CD4-positive, CD25-positive, alpha-beta regulatory T cell (primary cell): ENCODE measurements at regions not wholly inside any gene's neighbourhood (a gene's known extent, or its start where the extent isn't known, plus 50 kb on each side); places are given as distances from the start of the nearest gene placed in this dataset.

Source experiments
- ATAC-seq, 2 donors: fragments of 150-1000 bp; cut with Tn5 transposase; one replicate each; pipeline ENCODE4 v1.10.0; 2021; ENCODE audit warnings: low read depth in 2 of 2, moderate number of reproducible peaks in 2 of 2, moderate library complexity in 1 of 2
- DNase-seq, 3 donors: peaks; one replicate each; pipeline versions ENCODE4 v3.0.0 to v3.0.0-alpha.2; 2012 to 2022; ENCODE audit warnings: mixed read lengths in 1 of 3
- H3K27ac ChIP-seq: one replicate; pipeline ENCODE4 v1.7.0; 2013; ENCODE audit warnings: mild to moderate bottlenecking, low read length; ENCODE audit not compliant: insufficient read depth, poor library complexity, severe bottlenecking
- H3K27me3 ChIP-seq: one replicate; pipeline ENCODE4 v1.7.0; 2013; ENCODE audit warnings: low read length; ENCODE audit not compliant: control insufficient read depth, insufficient read depth
- H3K36me3 ChIP-seq: one replicate; pipeline ENCODE4 v1.7.0; 2013; ENCODE audit warnings: mild to moderate bottlenecking, low read length, moderate library complexity; ENCODE audit not compliant: control insufficient read depth, insufficient read depth
- H3K4me1 ChIP-seq: 2 replicates; pipeline ENCODE4 v1.7.0; 2013; ENCODE audit warnings: mild to moderate bottlenecking, low read length; ENCODE audit not compliant: insufficient read depth, control insufficient read depth, poor library complexity, severe bottlenecking
- H3K4me3 ChIP-seq: one replicate; pipeline ENCODE4 v1.7.0; 2013; ENCODE audit warnings: low read depth, mild to moderate bottlenecking, low read length, moderate library complexity
- H3K9me3 ChIP-seq, 2 experiments: 1 replicate in 1 of 2; 2 replicates in 1 of 2; pipeline ENCODE4 v1.7.0; 2013; ENCODE audit warnings: low read length in 2 of 2, mild to moderate bottlenecking in 1 of 2, moderate library complexity in 1 of 2; ENCODE audit not compliant: control insufficient read depth in 2 of 2
- H3K27ac Mint-ChIP-seq, 3 donors: one replicate each; pipeline ENCODE4 v1.8.0; 2020 to 2022; ENCODE audit warnings: mild to moderate bottlenecking in 3 of 3, mixed read lengths in 3 of 3, moderate library complexity in 2 of 3
- H3K27me3 Mint-ChIP-seq: one replicate; pipeline ENCODE4 v1.8.0; 2022; ENCODE audit warnings: mild to moderate bottlenecking, mixed read lengths
- H3K36me3 Mint-ChIP-seq: one replicate; pipeline ENCODE4 v1.8.0; 2020; ENCODE audit warnings: mixed read lengths
- H3K4me1 Mint-ChIP-seq, 4 donors: one replicate each; pipeline ENCODE4 v1.8.0; 2020 to 2022; ENCODE audit warnings: mixed read lengths in 4 of 4, mild to moderate bottlenecking in 1 of 4
- H3K4me3 Mint-ChIP-seq, 4 donors: one replicate each; pipeline ENCODE4 v1.8.0; 2020 to 2022; ENCODE audit warnings: mild to moderate bottlenecking in 4 of 4, mixed read lengths in 4 of 4, moderate library complexity in 3 of 4
- H3K9me3 Mint-ChIP-seq, 7 donors: one replicate each; pipeline ENCODE4 v1.8.0; 2020 to 2022; ENCODE audit warnings: mixed read lengths in 7 of 7, mild to moderate bottlenecking in 3 of 7, moderate library complexity in 2 of 7

DNA sequence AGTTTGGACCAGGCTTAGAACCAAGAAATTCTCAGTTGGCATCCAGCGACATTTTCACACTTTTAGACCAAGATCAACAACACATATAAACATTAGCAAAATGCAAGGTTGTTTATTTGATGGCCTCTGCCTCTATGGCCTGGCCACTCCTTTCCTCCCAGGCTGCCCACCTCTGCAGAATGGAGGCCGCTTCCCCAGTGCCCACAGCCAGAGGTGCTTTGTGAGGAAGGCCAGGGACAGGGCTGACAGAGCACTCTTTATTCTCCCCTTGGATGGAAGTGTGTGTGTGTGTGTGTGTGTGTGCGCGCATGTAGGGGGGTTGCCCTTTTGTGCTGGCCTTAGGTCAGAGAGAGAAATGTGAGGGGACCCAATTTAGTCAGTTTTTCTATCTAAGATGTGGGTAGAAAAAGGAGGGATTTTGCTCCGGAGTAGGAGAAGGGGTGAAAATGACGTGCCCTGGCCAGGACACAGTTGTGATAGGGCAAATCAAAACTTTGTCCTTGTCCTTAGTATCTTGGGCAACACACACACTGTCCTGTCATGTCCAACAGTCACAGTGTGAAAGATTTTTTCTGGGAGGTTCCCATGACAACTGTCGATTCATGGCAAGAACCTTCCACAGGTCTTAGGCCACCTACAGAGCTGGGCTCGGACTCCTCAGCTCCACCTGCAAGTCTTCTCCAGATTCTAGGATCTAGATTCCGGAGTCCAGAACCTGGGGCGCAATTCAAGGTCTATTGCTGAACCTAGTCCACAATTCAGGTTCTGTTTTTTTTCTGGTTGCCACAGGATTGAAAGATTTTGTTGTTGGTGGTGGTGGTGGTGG is 104.9 kb upstream of the SLC2A1 start:
- no peaks in the 10 kb centered on the region for H3K36me3 ChIP-seq
- DNase-seq (no peak), ATAC-seq (no peak)
- H3K9me3 ChIP-seq, result no peaks in the 10 kb centered on the region
- H3K27me3 ChIP-seq, result no peaks in the 10 kb centered on the region
- H3K27me3 Mint-ChIP-seq, result no peaks in the 10 kb centered on the region
- H3K4me1 Mint-ChIP-seq, result peaks cover 0 to 17% (median 5%) of the 10 kb centered on the region in 4 donors
- H3K4me3 Mint-ChIP-seq, result no peak overlapping the region
- peaks cover 0 to 1% (median 0%) of the 10 kb centered on the region in 7 donors for H3K9me3 Mint-ChIP-seq
- no peak overlapping the region for H3K27ac Mint-ChIP-seq
- no peaks in the 10 kb centered on the region for H3K36me3 Mint-ChIP-seq
- no peak overlapping the region for H3K27ac ChIP-seq
- H3K4me3 ChIP-seq, result no peak overlapping the region
- peaks cover 9% of the 10 kb centered on the region for H3K4me1 ChIP-seq

- no peak overlapping the region for H3K4me3 ChIP-seq
- Mint-ChIP-seq H3K27me3 (no peaks in the 10 kb centered on the region), H3K36me3 (no peaks in the 10 kb centered on the region), H3K9me3 (peaks cover 0 to 1% (median 0%) of the 10 kb centered on the region in 7 donors), H3K27ac (no peak overlapping the region), H3K4me1 (peaks cover 0 to 21% (median 5%) of the 10 kb centered on the region in 4 donors), H3K4me3 (no peak overlapping the region)
- ATAC-seq, result no peak
- no peak overlapping the region for H3K27ac ChIP-seq
- H3K27me3 ChIP-seq, result no peaks in the 10 kb centered on the region
- H3K4me1 ChIP-seq, result peaks cover 5% of the 10 kb centered on the region
- no peaks in the 10 kb centered on the region for H3K9me3 ChIP-seq
- no peaks in the 10 kb centered on the region for H3K36me3 ChIP-seq
- DNase-seq, result no peak
These were observed 103.9 kb upstream of the SLC2A1 start for GRCh38 chr1:43062527-43063095.

GRCh38 chr1:43061757-43062156 is 103.1 kb upstream of the SLC2A1 start:
- Histone ChIP-seq H3K4me3 (no peak overlapping the region), H3K36me3 (no peaks in the 10 kb centered on the region), H3K27ac (no peak overlapping the region), H3K9me3 (no peaks in the 10 kb centered on the region), H3K27me3 (no peaks in the 10 kb centered on the region), H3K4me1 (peaks cover 5% of the 10 kb centered on the region)
- DNase-seq (no peak), ATAC-seq (no peak)
- Mint-ChIP-seq H3K4me1 (peaks cover 0 to 14% (median 3%) of the 10 kb centered on the region in 4 donors), H3K9me3 (peaks cover 0 to 1% (median 0%) of the 10 kb centered on the region in 7 donors), H3K36me3 (no peaks in the 10 kb centered on the region), H3K27me3 (no peaks in the 10 kb centered on the region), H3K27ac (no peak overlapping the region), H3K4me3 (no peak overlapping the region)

DNA sequence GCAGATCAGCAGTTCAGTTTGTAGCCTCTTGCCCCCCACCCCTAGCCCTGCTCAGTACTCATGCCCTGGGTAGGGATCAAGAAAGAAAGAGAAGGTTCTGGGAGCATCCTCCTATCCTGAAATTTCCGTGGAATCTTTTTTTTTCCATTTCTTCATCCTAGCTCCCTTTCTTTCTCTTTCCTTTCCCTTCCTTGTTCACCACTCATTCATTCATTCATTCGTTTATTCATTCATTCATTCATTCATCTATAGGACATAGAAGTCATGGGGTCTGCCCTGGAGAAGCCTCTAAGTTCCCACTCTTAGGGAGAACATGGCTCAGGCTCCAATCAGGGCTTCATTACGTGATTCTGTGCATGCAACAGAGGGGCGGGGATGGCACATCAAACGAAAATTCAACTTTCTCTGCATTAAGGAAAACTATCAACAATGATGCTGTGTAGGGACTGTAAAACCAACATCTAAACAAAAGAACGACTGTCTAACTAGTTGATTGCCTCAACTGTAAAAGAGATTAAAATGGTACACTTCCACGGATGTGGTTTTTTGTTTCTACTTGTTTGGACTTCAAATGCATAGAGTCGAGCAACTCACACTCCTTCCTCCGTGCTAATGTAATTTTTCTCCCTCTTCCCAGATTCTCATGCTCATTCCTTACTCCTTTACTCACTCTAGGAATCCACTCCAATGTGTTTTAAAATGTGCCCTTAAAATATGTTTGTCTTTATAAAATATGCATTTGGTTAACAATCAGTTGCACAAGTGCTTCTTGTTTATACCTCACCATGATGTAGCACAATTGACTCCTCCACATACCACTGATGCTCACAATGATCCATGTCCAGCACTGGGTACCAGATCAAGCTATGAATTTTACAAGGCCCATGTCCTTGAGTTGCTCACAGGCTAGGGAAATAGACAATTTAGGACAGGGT is 101.2 kb upstream of the SLC2A1 start:
- Mint-ChIP-seq H3K4me3 (no peak overlapping the region), H3K27ac (peak overlapping the region in 1 of 3 donors; percentile 50), H3K27me3 (no peaks in the 10 kb centered on the region), H3K36me3 (no peaks in the 10 kb centered on the region), H3K4me1 (peaks cover 0 to 13% (median 1%) of the 10 kb centered on the region in 4 donors), H3K9me3 (peaks cover 0 to 1% (median 0%) of the 10 kb centered on the region in 7 donors)
- H3K4me1 ChIP-seq, result peaks cover 5% of the 10 kb centered on the region
- ATAC-seq, result no peak
- no peaks in the 10 kb centered on the region for H3K36me3 ChIP-seq
- no peaks in the 10 kb centered on the region for H3K9me3 ChIP-seq
- no peak overlapping the region for H3K27ac ChIP-seq
- DNase-seq, result no peak
- H3K27me3 ChIP-seq, result no peaks in the 10 kb centered on the region
- no peak overlapping the region for H3K4me3 ChIP-seq

DNA sequence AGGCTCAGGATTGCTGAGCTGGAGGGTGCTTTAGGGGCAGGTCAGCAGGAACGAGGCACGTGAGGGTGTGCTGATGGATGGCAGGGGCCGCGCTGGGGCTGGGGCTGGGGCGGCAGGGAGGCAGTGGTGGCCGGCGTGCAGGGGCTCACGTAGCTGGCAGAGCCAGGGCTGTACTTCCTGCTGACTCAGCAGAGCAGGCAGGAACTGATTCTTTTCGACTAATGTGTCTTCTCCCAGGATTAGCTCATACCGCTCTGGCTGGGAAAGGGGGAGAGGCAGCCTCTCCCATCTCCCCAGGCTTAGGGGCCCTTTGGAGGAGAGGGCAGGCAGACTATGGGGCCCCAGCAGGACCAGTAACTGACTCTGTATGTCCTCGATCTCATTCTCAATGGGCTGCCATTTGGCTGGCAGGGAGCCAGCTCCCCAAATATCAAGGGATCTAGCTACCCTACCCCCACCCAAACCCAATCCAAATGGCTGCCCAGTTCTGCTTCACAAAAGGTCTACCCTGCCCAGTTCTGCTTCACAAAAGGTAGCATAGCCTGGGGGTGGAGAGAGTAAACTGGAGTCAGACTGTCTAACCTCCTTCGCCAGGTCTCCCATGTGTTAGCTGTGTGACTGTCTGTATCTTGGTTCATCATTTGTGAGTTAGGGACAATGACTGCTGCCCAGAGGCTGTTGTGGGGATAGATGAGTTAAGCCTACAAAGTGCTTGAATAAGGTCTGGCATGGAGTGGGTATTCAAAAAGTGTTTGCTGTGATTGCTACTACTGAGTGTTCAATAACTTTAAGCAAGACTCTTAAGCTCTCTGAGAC is 100.1 kb upstream of the SLC2A1 start:
- peaks cover 0 to 1% (median 0%) of the 10 kb centered on the region in 7 donors for H3K9me3 Mint-ChIP-seq
- H3K27me3 Mint-ChIP-seq, result no peaks in the 10 kb centered on the region
- no peaks in the 10 kb centered on the region for H3K36me3 ChIP-seq
- H3K4me1 ChIP-seq, result peaks cover 5% of the 10 kb centered on the region
- peaks cover 0 to 13% (median 1%) of the 10 kb centered on the region in 4 donors for H3K4me1 Mint-ChIP-seq
- H3K36me3 Mint-ChIP-seq, result no peaks in the 10 kb centered on the region
- H3K27ac Mint-ChIP-seq, result no peak overlapping the region
- ATAC-seq (no peak), DNase-seq (no peak)
- no peak overlapping the region for H3K4me3 ChIP-seq
- no peak overlapping the region for H3K27ac ChIP-seq
- no peaks in the 10 kb centered on the region for H3K27me3 ChIP-seq
- no peaks in the 10 kb centered on the region for H3K9me3 ChIP-seq
- H3K4me3 Mint-ChIP-seq, result no peak overlapping the region

GRCh38 chr1:43058056-43058455 is 99.4 kb upstream of the SLC2A1 start:
- Mint-ChIP-seq H3K9me3 (peaks cover 0 to 1% (median 0%) of the 10 kb centered on the region in 7 donors), H3K36me3 (no peaks in the 10 kb centered on the region), H3K4me3 (peak overlapping the region in 1 of 4 donors; percentile 10), H3K4me1 (peaks cover 0 to 13% (median 1%) of the 10 kb centered on the region in 4 donors), H3K27me3 (no peaks in the 10 kb centered on the region), H3K27ac (no peak overlapping the region)
- ATAC-seq, result no peak
- Histone ChIP-seq H3K9me3 (no peaks in the 10 kb centered on the region), H3K4me3 (no peak overlapping the region), H3K36me3 (no peaks in the 10 kb centered on the region), H3K27ac (no peak overlapping the region), H3K27me3 (no peaks in the 10 kb centered on the region), H3K4me1 (peaks cover 5% of the 10 kb centered on the region)
- no peak for DNase-seq

DNA sequence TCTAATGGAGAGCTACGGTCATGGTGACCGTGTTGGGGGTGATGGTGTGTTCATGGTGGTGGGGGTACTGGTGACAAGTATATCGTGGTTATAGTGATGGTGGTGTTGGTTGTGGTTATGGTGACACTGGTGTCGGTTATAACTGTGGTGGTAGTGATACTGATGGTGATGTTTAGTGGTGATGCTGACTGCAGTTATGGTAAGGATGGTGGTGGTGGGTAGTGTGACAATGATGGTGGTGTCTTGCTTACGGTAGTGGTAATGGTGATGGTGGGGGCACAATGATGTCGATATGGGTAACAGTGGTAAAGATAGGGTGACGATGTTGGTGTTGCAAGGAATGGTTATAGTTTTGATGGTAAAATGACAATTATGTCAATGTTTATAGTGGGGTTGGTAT is 98.9 kb upstream of the SLC2A1 start:
- peaks cover 5% of the 10 kb centered on the region for H3K4me1 ChIP-seq
- no peaks in the 10 kb centered on the region for H3K36me3 Mint-ChIP-seq
- H3K36me3 ChIP-seq, result no peaks in the 10 kb centered on the region
- H3K27ac Mint-ChIP-seq, result peak overlapping the region in 1 of 3 donors; percentile 12
- no peaks in the 10 kb centered on the region for H3K9me3 ChIP-seq
- peaks cover 0 to 1% (median 0%) of the 10 kb centered on the region in 7 donors for H3K9me3 Mint-ChIP-seq
- H3K4me3 ChIP-seq, result no peak overlapping the region
- H3K27ac ChIP-seq, result no peak overlapping the region
- H3K4me1 Mint-ChIP-seq, result peaks cover 0 to 13% (median 1%) of the 10 kb centered on the region in 4 donors
- ATAC-seq (no peak), DNase-seq (no peak)
- no peaks in the 10 kb centered on the region for H3K27me3 Mint-ChIP-seq
- H3K4me3 Mint-ChIP-seq, result peak overlapping the region in 1 of 4 donors; percentile 10
- no peaks in the 10 kb centered on the region for H3K27me3 ChIP-seq
